GM18502 (cell line): ENCODE measurements at regions not wholly inside any gene's neighbourhood (a gene's known extent, or its start where the extent isn't known, plus 50 kb on each side); places are given as distances from the start of the nearest gene placed in this dataset.
"Not testable (repeated sequence)": the region's sequence is repeated elsewhere in the genome, so short reads cannot be mapped to it uniquely, and the experiment has no call there.

Source experiments
- ATAC-seq: cut with Tn5 transposase; IDR thresholded peaks from one replicate; pipeline ENCODE4 v1.9.1; 2021; ENCODE audit warnings: mild to moderate bottlenecking; ENCODE audit not compliant: unreplicated experiment, poor library complexity

GRCh38 chr4:110826656-110827055 is 203.8 kb upstream of the PITX2 start:
- ATAC-seq = no peak

GRCh38 chr4:110830461-110830860 is 207.6 kb upstream of the PITX2 start:
- ATAC-seq = no peak

- ATAC-seq = no peak
These were observed 215.1 kb upstream of the PITX2 start for GRCh38 chr4:110837896-110838450.

- no peak for ATAC-seq
These were observed 217.4 kb upstream of the PITX2 start for GRCh38 chr4:110840221-110840654.

- no peak for ATAC-seq
These were observed 225.9 kb upstream of the PITX2 start for GRCh38 chr4:110848787-110849186.

- no peak for ATAC-seq
These were observed 226.6 kb upstream of the PITX2 start for GRCh38 chr4:110849461-110849860.

- ATAC-seq = no peak
These were observed 227.9 kb upstream of the PITX2 start for GRCh38 chr4:110850461-110851442.

GRCh38 chr4:110851989-110852388 is 229.1 kb upstream of the PITX2 start:
- ATAC-seq = no peak

GRCh38 chr4:110852793-110853192 is 229.9 kb upstream of the PITX2 start:
- ATAC-seq = no peak

GRCh38 chr4:110853242-110853641 is 230.4 kb upstream of the PITX2 start:
- no peak for ATAC-seq

- no peak for ATAC-seq
These were observed 231.3 kb upstream of the PITX2 start for GRCh38 chr4:110854021-110854678.

GRCh38 chr4:110860125-110860524 is 237.2 kb upstream of the PITX2 start:
- ATAC-seq = no peak

- no peak for ATAC-seq
These were observed 238.0 kb upstream of the PITX2 start for GRCh38 chr4:110860901-110861300.

- ATAC-seq = no peak
These were observed 242.9 kb upstream of the PITX2 start for GRCh38 chr4:110865611-110866259.

GRCh38 chr4:110867251-110867960 is 244.5 kb upstream of the PITX2 start:
- peak; percentile 75 for ATAC-seq

GRCh38 chr4:110867981-110868720 is 245.3 kb upstream of the PITX2 start:
- ATAC-seq = no peak

GRCh38 chr4:110869114-110869513 is 246.2 kb upstream of the PITX2 start:
- ATAC-seq = no peak

- ATAC-seq = peak; percentile 89
These were observed 247.1 kb upstream of the PITX2 start for GRCh38 chr4:110869862-110870572.

GRCh38 chr4:110876214-110876613 is 253.3 kb upstream of the PITX2 start:
- ATAC-seq = not testable (repeated sequence)
